Kidney (tissue), 13 donors: ENCODE measurements at regions not wholly inside any gene's neighbourhood (a gene's known extent, or its start where the extent isn't known, plus 50 kb on each side); places are given as distances from the start of the nearest gene placed in this dataset.
A peak's percentile ranks its signal among the peaks of the same experiment; 100 is the strongest.

ENCODE experiments used
- DNase-seq, 5 donors: peaks; one replicate each; pipeline ENCODE4 v3.0.0-alpha.2; 2013 to 2020
- FAIRE-seq: peaks from 2 replicates; lab custom pipeline; 2012; peaks lifted over from hg19 to GRCh38; lab: Jason Lieb, UNC
- H3K27ac ChIP-seq, 2 donors: one replicate each; pipeline ENCODE4 v1.7.0; 2013; ENCODE audit warnings: low read depth in 2 of 2, low read length in 2 of 2, inconsistent platforms in 1 of 2
- H3K27me3 ChIP-seq: one replicate; pipeline ENCODE4 v1.7.1; 2013; ENCODE audit warnings: low read length, inconsistent platforms; ENCODE audit not compliant: control insufficient read depth, insufficient read depth
- H3K36me3 ChIP-seq, 3 donors: one replicate each; pipeline versions ENCODE4 v1.7.0 to v1.7.1; 2013; ENCODE audit warnings: low read length in 3 of 3, control low read depth in 1 of 3, inconsistent platforms in 1 of 3; ENCODE audit not compliant: insufficient read depth in 3 of 3, control insufficient read depth in 2 of 3
- H3K4me1 ChIP-seq, 3 donors: one replicate each; pipeline versions ENCODE4 v1.7.0 to v1.7.1; 2013; ENCODE audit warnings: low read length in 3 of 3, inconsistent platforms in 1 of 3, low read depth in 1 of 3; ENCODE audit not compliant: control insufficient read depth in 2 of 3, insufficient read depth in 2 of 3
- H3K4me3 ChIP-seq, 3 donors: one replicate each; pipeline versions ENCODE4 v1.7.0 to v1.8.1; 2013; ENCODE audit warnings: low read length in 3 of 3, control low read depth in 1 of 3, inconsistent platforms in 1 of 3
- H3K9ac ChIP-seq, 3 donors: one replicate each; pipeline versions ENCODE4 v1.7.0 to v1.7.1; 2013; ENCODE audit warnings: low read length in 3 of 3, control low read depth in 1 of 3, inconsistent platforms in 1 of 3
- H3K9me3 ChIP-seq, 3 donors: one replicate each; pipeline versions ENCODE4 v1.7.0 to v1.7.1; 2013; ENCODE audit warnings: low read length in 3 of 3, control low read depth in 1 of 3, inconsistent platforms in 1 of 3; ENCODE audit not compliant: control insufficient read depth in 2 of 3, insufficient read depth in 1 of 3
- intact Hi-C: fragments of 100-400 bp; cut with DNase I; formaldehyde crosslinking; loops from one replicate; pipeline ENCODE4 v1.11.1; 2022
- TF ChIP-seq, protein P1 (sequence below): IDR thresholded peaks from 3 replicates; pipeline ENCODE4 v1.5.1; 2012; ENCODE audit warnings: mild to moderate bottlenecking, moderate library complexity, borderline replicate concordance; ENCODE audit not compliant: insufficient read depth; ENCODE audit errors: extremely low read depth
- donor health status: control.
- donor health status: control.
- donor health status: control.
- donor health status: control.
- donor health status: control.
- donor health status: DM: yes; HTN: yes; CAD: no.
- donor health status: Normal renal cell carcinoma (clear cell type).

GRCh38 chr9:115522912-115523311 lies 405.0 kb upstream of the TNC start:
- Histone ChIP-seq H3K9me3 (no peaks in the 10 kb centered on the region), H3K9ac (no peak overlapping the region), H3K4me1 (no peaks in the 10 kb centered on the region), H3K36me3 (no peaks in the 10 kb centered on the region), H3K27ac (no peak overlapping the region), H3K4me3 (no peak overlapping the region), H3K27me3 (no peaks in the 10 kb centered on the region)
- DNase-seq (no peak), FAIRE-seq (no peak)
- TF ChIP-seq, protein P1, sequence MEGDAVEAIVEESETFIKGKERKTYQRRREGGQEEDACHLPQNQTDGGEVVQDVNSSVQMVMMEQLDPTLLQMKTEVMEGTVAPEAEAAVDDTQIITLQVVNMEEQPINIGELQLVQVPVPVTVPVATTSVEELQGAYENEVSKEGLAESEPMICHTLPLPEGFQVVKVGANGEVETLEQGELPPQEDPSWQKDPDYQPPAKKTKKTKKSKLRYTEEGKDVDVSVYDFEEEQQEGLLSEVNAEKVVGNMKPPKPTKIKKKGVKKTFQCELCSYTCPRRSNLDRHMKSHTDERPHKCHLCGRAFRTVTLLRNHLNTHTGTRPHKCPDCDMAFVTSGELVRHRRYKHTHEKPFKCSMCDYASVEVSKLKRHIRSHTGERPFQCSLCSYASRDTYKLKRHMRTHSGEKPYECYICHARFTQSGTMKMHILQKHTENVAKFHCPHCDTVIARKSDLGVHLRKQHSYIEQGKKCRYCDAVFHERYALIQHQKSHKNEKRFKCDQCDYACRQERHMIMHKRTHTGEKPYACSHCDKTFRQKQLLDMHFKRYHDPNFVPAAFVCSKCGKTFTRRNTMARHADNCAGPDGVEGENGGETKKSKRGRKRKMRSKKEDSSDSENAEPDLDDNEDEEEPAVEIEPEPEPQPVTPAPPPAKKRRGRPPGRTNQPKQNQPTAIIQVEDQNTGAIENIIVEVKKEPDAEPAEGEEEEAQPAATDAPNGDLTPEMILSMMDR: no peak
- intact Hi-C loops: no loop called here

DNA sequence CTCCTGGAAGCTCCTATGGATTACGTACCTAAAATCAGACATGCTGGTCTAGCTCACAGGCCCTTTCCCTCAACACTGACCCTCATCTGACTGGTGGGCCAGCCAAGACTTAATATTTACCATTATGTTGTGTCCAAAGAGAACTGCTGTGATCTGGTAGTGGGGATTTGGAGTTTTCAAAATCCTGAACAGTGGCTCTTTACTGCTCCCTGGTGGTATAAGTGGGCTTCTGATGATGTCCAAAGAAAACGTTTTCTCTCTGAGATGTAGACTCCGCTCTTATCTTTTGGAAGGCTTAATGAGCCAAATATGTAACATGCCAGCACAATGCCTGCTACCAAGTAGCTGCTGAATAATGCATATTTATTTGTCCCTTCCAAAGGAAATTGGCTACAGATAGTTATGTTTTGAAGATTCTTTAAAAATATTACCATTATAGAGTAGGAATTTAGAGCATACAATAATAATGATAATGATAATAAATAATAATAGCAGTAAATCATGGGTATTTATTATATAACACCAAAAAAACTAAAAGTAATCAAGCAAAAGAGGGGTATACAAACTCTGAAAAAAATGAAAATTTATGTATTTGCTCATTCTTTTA lies 406.6 kb upstream of the TNC start:
- no peaks in the 10 kb centered on the region for H3K27me3 ChIP-seq
- H3K4me3 ChIP-seq: peak overlapping the region in 1 of 3 donors; percentile 12
- FAIRE-seq (peak; percentile 8), DNase-seq (peak in 4 of 5 donors; percentile 59 to 96 (median 79))
- intact Hi-C loops: no loop called here
- no peak overlapping the region for H3K27ac ChIP-seq
- no peaks in the 10 kb centered on the region for H3K36me3 ChIP-seq
- TF ChIP-seq, protein P1: peak; percentile 66
- H3K4me1 ChIP-seq: no peaks in the 10 kb centered on the region
- H3K9ac ChIP-seq: no peak overlapping the region
- H3K9me3 ChIP-seq: no peaks in the 10 kb centered on the region

DNA sequence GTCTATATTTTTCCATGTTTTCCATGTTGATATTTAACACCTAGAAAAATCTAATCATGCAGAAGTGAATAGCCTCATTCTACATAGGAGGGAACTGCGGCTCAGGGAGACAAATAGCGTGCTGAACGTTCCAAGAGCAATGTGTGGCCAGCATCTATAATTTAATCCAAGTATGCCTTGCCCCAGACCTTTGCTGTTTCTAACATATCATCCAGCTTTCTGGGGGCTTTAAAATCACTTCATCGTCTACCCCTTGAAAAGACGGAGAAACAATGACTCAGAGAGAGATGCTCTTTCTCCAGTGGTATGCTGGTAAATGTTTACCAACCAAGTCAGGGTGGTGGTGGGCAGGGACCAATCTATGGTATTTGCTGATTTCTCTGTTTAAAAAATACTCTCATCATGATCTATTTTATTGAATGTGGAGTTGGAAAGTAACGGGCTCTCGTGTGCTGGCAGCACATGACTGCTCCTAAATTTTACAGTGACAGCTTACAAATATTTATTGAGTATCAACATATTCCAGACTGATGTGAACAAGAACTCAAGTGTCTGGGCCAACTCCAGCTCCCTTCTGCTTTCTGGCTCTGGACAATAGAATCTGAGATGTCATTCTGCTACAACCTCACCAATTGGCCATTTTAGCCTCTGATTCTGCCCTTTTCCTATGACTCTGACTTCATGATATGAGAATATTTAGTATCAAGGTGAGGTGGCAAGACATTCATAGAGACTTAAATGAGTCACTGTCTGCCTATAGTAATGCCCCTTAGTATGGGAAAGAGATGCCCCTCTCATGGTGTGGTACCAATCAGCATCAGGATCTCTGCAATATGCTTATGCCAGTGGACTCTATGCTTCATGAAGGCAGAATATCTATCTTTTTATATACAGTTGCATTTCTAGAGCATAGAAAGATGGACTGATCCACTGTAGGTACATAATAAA lies 407.4 kb upstream of the TNC start:
- no peaks in the 10 kb centered on the region for H3K9me3 ChIP-seq
- H3K27me3 ChIP-seq: no peaks in the 10 kb centered on the region
- intact Hi-C loops: no loop called here
- TF ChIP-seq, protein P1: no peak
- H3K4me1 ChIP-seq: no peaks in the 10 kb centered on the region
- H3K27ac ChIP-seq: no peak overlapping the region
- H3K4me3 ChIP-seq: no peak overlapping the region
- H3K9ac ChIP-seq: no peak overlapping the region
- no peaks in the 10 kb centered on the region for H3K36me3 ChIP-seq
- DNase-seq (peak in 1 of 5 donors; percentile 26), FAIRE-seq (no peak)
